ENCODE measurements at regions not wholly inside any gene's neighbourhood (a gene's known extent, or its start where the extent isn't known, plus 50 kb on each side); places are given as distances from the start of the nearest gene placed in this dataset.

GRCh38 chr17:30701498-30701989 is 122.9 kb downstream of the CRLF3 start:
- TF ChIP-seq, protein P1, sequence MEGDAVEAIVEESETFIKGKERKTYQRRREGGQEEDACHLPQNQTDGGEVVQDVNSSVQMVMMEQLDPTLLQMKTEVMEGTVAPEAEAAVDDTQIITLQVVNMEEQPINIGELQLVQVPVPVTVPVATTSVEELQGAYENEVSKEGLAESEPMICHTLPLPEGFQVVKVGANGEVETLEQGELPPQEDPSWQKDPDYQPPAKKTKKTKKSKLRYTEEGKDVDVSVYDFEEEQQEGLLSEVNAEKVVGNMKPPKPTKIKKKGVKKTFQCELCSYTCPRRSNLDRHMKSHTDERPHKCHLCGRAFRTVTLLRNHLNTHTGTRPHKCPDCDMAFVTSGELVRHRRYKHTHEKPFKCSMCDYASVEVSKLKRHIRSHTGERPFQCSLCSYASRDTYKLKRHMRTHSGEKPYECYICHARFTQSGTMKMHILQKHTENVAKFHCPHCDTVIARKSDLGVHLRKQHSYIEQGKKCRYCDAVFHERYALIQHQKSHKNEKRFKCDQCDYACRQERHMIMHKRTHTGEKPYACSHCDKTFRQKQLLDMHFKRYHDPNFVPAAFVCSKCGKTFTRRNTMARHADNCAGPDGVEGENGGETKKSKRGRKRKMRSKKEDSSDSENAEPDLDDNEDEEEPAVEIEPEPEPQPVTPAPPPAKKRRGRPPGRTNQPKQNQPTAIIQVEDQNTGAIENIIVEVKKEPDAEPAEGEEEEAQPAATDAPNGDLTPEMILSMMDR (IDR thresholded peaks at IDR 0.05) = no peak
- no peak for TF ChIP-seq POLR2A (IDR thresholded peaks at IDR 0.05)
